GM12892 (cell line): ENCODE measurements at regions not wholly inside any gene's neighbourhood (a gene's known extent, or its start where the extent isn't known, plus 50 kb on each side); places are given as distances from the start of the nearest gene placed in this dataset.
"Not testable (repeated sequence)": the region's sequence is repeated elsewhere in the genome, so short reads cannot be mapped to it uniquely, and the experiment has no call there.

Experiments
- POLR2A ChIP-seq: IDR thresholded peaks from 2 replicates; pipeline ENCODE4 v1.6.1; 2011; ENCODE audit warnings: low read depth, low read length, control low read depth
- POLR2AphosphoS5 ChIP-seq: IDR thresholded peaks from 2 replicates; pipeline ENCODE4 v1.6.1; 2011; ENCODE audit warnings: low read depth, low read length, control low read depth
- TAF1 ChIP-seq: IDR thresholded peaks from 2 replicates; pipeline ENCODE4 v1.6.1; 2011; ENCODE audit warnings: low read depth, mild to moderate bottlenecking, control low read depth, low read length, borderline replicate concordance

DNA sequence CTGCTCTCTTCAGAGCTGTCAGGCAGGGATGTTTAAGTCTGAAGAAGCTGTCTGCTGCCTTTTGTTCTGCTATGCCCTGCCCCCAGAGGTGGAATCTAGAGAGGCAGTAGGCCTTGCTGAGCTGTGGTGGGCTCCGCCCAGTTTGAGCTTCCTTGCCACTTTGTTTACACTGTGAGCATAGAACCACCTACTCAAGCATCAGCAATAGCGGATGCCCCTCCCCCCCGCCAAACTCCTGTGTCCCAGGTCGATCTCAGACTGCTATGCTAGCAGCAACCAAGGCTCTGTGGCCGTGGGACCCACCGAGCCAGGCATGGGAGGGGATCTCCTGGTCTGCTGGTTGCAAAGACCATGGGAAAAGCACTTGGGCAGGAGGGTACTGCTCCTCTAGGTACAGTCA, 140.5 kb upstream of the PLXNC1 start:
- TF ChIP-seq POLR2AphosphoS5, POLR2A, TAF1: not testable (repeated sequence)
